ENCODE measurements at regions not wholly inside any gene's neighbourhood (a gene's known extent, or its start where the extent isn't known, plus 50 kb on each side); places are given as distances from the start of the nearest gene placed in this dataset.

GRCh38 chr3:72336821-72337479 lies 511.3 kb downstream of the SHQ1 start:
- DNase-seq: no peak

GRCh38 chr3:72336114-72336651 lies 512.1 kb downstream of the SHQ1 start:
- no peak for DNase-seq

- DNase-seq: no peak
Measured at GRCh38 chr3:72335458-72336095, 512.7 kb downstream of the SHQ1 start.

GRCh38 chr3:72334681-72335457 lies 513.4 kb downstream of the SHQ1 start:
- no peak for DNase-seq

- DNase-seq: no peak
Measured at GRCh38 chr3:72332689-72333088, 515.6 kb downstream of the SHQ1 start.

- DNase-seq: no peak
Measured at GRCh38 chr3:72332036-72332435, 516.2 kb downstream of the SHQ1 start.

GRCh38 chr3:72331076-72331475 lies 517.2 kb downstream of the SHQ1 start:
- no peak for DNase-seq

GRCh38 chr3:72329354-72329753 lies 518.9 kb downstream of the SHQ1 start:
- no peak for DNase-seq

- DNase-seq: no peak
Measured at GRCh38 chr3:72328755-72329277, 519.4 kb downstream of the SHQ1 start.

GRCh38 chr3:72327008-72327407 lies 521.2 kb downstream of the SHQ1 start:
- DNase-seq: no peak

- DNase-seq: no peak
Measured at GRCh38 chr3:72324253-72324811, 523.9 kb downstream of the SHQ1 start.

- DNase-seq: no peak
Measured at GRCh38 chr3:72323773-72324172, 524.5 kb downstream of the SHQ1 start.

- DNase-seq: no peak
Measured at GRCh38 chr3:72322264-72322976, 525.8 kb downstream of the SHQ1 start.

GRCh38 chr3:72320955-72321303 lies 527.3 kb downstream of the SHQ1 start:
- DNase-seq: no peak

- no peak for DNase-seq
Measured at GRCh38 chr3:72320095-72320954, 527.9 kb downstream of the SHQ1 start.

- no peak for DNase-seq
Measured at GRCh38 chr3:72319194-72320094, 528.8 kb downstream of the SHQ1 start.

- DNase-seq: no peak
Measured at GRCh38 chr3:72318504-72319193, 529.6 kb downstream of the SHQ1 start.

- no peak for DNase-seq
Measured at GRCh38 chr3:72317491-72317890, 530.8 kb downstream of the SHQ1 start.

GRCh38 chr3:72316501-72317279 lies 531.6 kb downstream of the SHQ1 start:
- DNase-seq: no peak
